ENCODE measurements at regions not wholly inside any gene's neighbourhood (a gene's known extent, or its start where the extent isn't known, plus 50 kb on each side); places are given as distances from the start of the nearest gene placed in this dataset.

DNA sequence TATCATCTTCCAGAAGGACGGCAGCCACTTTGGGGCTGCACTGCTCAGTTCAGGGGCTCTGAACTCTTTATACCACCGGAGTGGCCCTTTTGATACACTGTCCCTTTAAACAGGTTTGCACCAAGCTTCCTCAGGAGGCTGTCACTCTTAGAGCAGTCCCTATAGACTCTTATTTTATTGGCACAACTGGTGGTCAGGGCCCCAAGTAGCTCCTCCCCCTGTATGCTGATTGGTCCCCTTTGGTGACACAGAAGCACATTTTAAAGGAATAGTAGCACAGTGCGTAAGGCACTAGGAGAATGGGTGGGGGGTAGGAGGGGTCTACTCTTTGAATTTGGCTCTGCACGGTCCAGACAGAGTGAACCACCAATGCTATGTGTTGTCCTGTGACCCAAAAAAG lies 122.6 kb upstream of the MLN start:
- no peak for TF ChIP-seq EZH2phosphoT487 (IDR thresholded peaks at IDR 0.05; ENCODE audit: borderline replicate concordance, low read depth, low read length)
- TF ChIP-seq, protein P1, sequence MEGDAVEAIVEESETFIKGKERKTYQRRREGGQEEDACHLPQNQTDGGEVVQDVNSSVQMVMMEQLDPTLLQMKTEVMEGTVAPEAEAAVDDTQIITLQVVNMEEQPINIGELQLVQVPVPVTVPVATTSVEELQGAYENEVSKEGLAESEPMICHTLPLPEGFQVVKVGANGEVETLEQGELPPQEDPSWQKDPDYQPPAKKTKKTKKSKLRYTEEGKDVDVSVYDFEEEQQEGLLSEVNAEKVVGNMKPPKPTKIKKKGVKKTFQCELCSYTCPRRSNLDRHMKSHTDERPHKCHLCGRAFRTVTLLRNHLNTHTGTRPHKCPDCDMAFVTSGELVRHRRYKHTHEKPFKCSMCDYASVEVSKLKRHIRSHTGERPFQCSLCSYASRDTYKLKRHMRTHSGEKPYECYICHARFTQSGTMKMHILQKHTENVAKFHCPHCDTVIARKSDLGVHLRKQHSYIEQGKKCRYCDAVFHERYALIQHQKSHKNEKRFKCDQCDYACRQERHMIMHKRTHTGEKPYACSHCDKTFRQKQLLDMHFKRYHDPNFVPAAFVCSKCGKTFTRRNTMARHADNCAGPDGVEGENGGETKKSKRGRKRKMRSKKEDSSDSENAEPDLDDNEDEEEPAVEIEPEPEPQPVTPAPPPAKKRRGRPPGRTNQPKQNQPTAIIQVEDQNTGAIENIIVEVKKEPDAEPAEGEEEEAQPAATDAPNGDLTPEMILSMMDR (conservative IDR thresholded peaks at IDR 0.05; ENCODE audit: low read length): no peak
